ENCODE measurements at regions not wholly inside any gene's neighbourhood (a gene's known extent, or its start where the extent isn't known, plus 50 kb on each side); places are given as distances from the start of the nearest gene placed in this dataset.

GRCh38 chr16:66162821-66163220, 203.7 kb upstream of the CDH5 start:
- no peak for TF ChIP-seq CTCF (conservative IDR thresholded peaks at IDR 0.05; ENCODE audit: low read depth, low read length)
- H3K79me2 ChIP-seq (ENCODE audit: insufficient read depth, low read depth), result no peaks in the 10 kb centered on the region
- H3K9ac ChIP-seq, result no peak overlapping the region
- H3K4me2 ChIP-seq, result no peak overlapping the region
- no peaks in the 10 kb centered on the region for H3K27me3 ChIP-seq (ENCODE audit: insufficient read depth, low read depth)
- H3K36me3 ChIP-seq (ENCODE audit: insufficient read depth), result no peaks in the 10 kb centered on the region
- H3K4me1 ChIP-seq (ENCODE audit: low read depth, poor library complexity, severe bottlenecking), result no peaks in the 10 kb centered on the region
- no peak overlapping the region for H2AFZ ChIP-seq (ENCODE audit: low read depth)
- H3K4me3 ChIP-seq (IDR thresholded peaks at IDR 0.05; ENCODE audit: insufficient read depth, low read depth, low read length), result no peak overlapping the region
- no peak overlapping the region for H3K27ac ChIP-seq
- H4K20me1 ChIP-seq (ENCODE audit: insufficient read depth), result no peaks in the 10 kb centered on the region

GRCh38 chr16:66161942-66162341, 204.5 kb upstream of the CDH5 start:
- no peak overlapping the region for H3K4me2 ChIP-seq
- H4K20me1 ChIP-seq (ENCODE audit: insufficient read depth), result no peaks in the 10 kb centered on the region
- no peaks in the 10 kb centered on the region for H3K79me2 ChIP-seq (ENCODE audit: insufficient read depth, low read depth)
- H2AFZ ChIP-seq (ENCODE audit: low read depth), result no peak overlapping the region
- H3K4me1 ChIP-seq (ENCODE audit: low read depth, poor library complexity, severe bottlenecking), result no peaks in the 10 kb centered on the region
- no peak overlapping the region for H3K4me3 ChIP-seq (IDR thresholded peaks at IDR 0.05; ENCODE audit: insufficient read depth, low read depth, low read length)
- H3K9ac ChIP-seq, result no peak overlapping the region
- H3K36me3 ChIP-seq (ENCODE audit: insufficient read depth), result no peaks in the 10 kb centered on the region
- TF ChIP-seq CTCF (conservative IDR thresholded peaks at IDR 0.05; ENCODE audit: low read depth, low read length), result no peak
- H3K27ac ChIP-seq, result no peak overlapping the region
- no peaks in the 10 kb centered on the region for H3K27me3 ChIP-seq (ENCODE audit: insufficient read depth, low read depth)

DNA sequence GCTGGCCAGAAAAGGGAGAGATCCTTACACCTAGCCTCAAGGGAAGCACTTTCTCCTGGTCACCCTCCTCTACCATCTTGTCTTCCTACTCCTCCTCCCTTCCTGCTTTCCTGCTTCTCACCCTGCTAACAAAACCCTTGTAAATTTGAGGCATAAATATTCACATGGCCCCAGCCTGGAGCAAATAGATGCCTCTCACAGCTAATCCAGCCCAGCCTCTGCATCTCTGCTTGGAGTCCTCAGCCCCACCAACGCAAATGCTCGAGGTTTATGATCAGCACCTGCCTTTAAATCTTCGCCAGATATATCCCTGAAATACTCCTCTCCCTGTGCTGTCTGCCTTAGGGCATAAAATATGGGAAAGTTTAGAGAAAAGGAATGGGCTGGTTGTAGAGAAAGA, 205.2 kb upstream of the CDH5 start:
- no peak overlapping the region for H3K4me2 ChIP-seq
- H2AFZ ChIP-seq (ENCODE audit: low read depth), result no peak overlapping the region
- H4K20me1 ChIP-seq (ENCODE audit: insufficient read depth), result no peaks in the 10 kb centered on the region
- no peak overlapping the region for H3K27ac ChIP-seq
- H3K79me2 ChIP-seq (ENCODE audit: insufficient read depth, low read depth), result no peaks in the 10 kb centered on the region
- H3K27me3 ChIP-seq (ENCODE audit: insufficient read depth, low read depth), result no peaks in the 10 kb centered on the region
- H3K4me1 ChIP-seq (ENCODE audit: low read depth, poor library complexity, severe bottlenecking), result no peaks in the 10 kb centered on the region
- H3K4me3 ChIP-seq (IDR thresholded peaks at IDR 0.05; ENCODE audit: insufficient read depth, low read depth, low read length), result no peak overlapping the region
- no peak for TF ChIP-seq CTCF (conservative IDR thresholded peaks at IDR 0.05; ENCODE audit: low read depth, low read length)
- no peak overlapping the region for H3K9ac ChIP-seq
- no peaks in the 10 kb centered on the region for H3K36me3 ChIP-seq (ENCODE audit: insufficient read depth)

- Histone ChIP-seq H4K20me1 (ENCODE audit: insufficient read depth) (no peaks in the 10 kb centered on the region), H3K4me3 (IDR thresholded peaks at IDR 0.05; ENCODE audit: insufficient read depth, low read depth, low read length) (no peak overlapping the region), H3K36me3 (ENCODE audit: insufficient read depth) (no peaks in the 10 kb centered on the region)
Measured at GRCh38 chr16:66159987-66160386, 206.5 kb upstream of the CDH5 start.

More at GRCh38 chr16:66159987-66160386, 206.5 kb upstream of the CDH5 start:
- no peaks in the 10 kb centered on the region for H3K4me1 ChIP-seq (ENCODE audit: low read depth, poor library complexity, severe bottlenecking)
- no peak overlapping the region for H3K4me2 ChIP-seq
- H3K27me3 ChIP-seq (ENCODE audit: insufficient read depth, low read depth), result no peaks in the 10 kb centered on the region
- H3K79me2 ChIP-seq (ENCODE audit: insufficient read depth, low read depth), result no peaks in the 10 kb centered on the region
- H3K9ac ChIP-seq, result no peak overlapping the region
- no peak for TF ChIP-seq CTCF (conservative IDR thresholded peaks at IDR 0.05; ENCODE audit: low read depth, low read length)
- no peak overlapping the region for H2AFZ ChIP-seq (ENCODE audit: low read depth)
- H3K27ac ChIP-seq, result no peak overlapping the region
